HEK293T (cell line): ENCODE measurements at regions not wholly inside any gene's neighbourhood (a gene's known extent, or its start where the extent isn't known, plus 50 kb on each side); places are given as distances from the start of the nearest gene placed in this dataset.

ENCODE experiments used
- CTCF ChIA-PET: fragments of 350-600 bp; formaldehyde crosslinking; extraction: SDS; loops from one replicate; lab custom pipeline; 2021; ENCODE audit warnings: antibody characterized with exemption, inconsistent platforms; lab: Yijun Ruan, JAX
- POLR2A ChIA-PET: fragments of 350-600 bp; formaldehyde crosslinking; extraction: SDS; loops from one replicate; lab custom pipeline; 2020; ENCODE audit warnings: antibody characterized with exemption, inconsistent platforms; lab: Yijun Ruan, JAX
- DNase-seq: peaks from one replicate; pipeline ENCODE4 v3.0.0; 2012; ENCODE audit warnings: mixed read lengths; ENCODE audit errors: extremely low spot score
- ARNT ChIP-seq: fragments of 450-650 bp; IDR thresholded peaks from 2 replicates; pipeline ENCODE4 v1.6.1; 2017; ENCODE audit warnings: mild to moderate bottlenecking
- BHLHE40 ChIP-seq: fragments of 450-650 bp; IDR thresholded peaks from 2 replicates; pipeline ENCODE4 v1.6.1; 2016; ENCODE audit warnings: mild to moderate bottlenecking, moderate library complexity, borderline replicate concordance
- CTBP1 ChIP-seq: fragments of 450-650 bp; IDR thresholded peaks from 2 replicates; pipeline ENCODE4 v1.6.1; 2016; ENCODE audit warnings: borderline replicate concordance
- ELF4 ChIP-seq: fragments of 450-650 bp; IDR thresholded peaks from 2 replicates; pipeline ENCODE4 v1.6.1; 2017; ENCODE audit warnings: antibody characterized with exemption
- FOXA1 ChIP-seq: fragments of 450-650 bp; IDR thresholded peaks from 2 replicates; pipeline ENCODE4 v1.6.1; 2016; ENCODE audit warnings: mild to moderate bottlenecking
- FOXK2 ChIP-seq: fragments of 450-650 bp; IDR thresholded peaks from 2 replicates; pipeline ENCODE4 v1.6.1; 2016; ENCODE audit warnings: mild to moderate bottlenecking
- FOXM1 ChIP-seq: fragments of 450-650 bp; IDR thresholded peaks from 2 replicates; pipeline ENCODE4 v1.6.1; 2017; ENCODE audit warnings: mild to moderate bottlenecking, borderline replicate concordance
- HDGF ChIP-seq: fragments of 450-650 bp; IDR thresholded peaks from 2 replicates; pipeline ENCODE4 v1.6.1; 2017; ENCODE audit warnings: antibody characterized with exemption, borderline replicate concordance
- L3MBTL2 ChIP-seq: fragments of 450-650 bp; conservative IDR thresholded peaks from 2 replicates; pipeline ENCODE4 v1.6.1; 2016; ENCODE audit warnings: mild to moderate bottlenecking
- LEF1 ChIP-seq: fragments of 450-650 bp; IDR thresholded peaks from 2 replicates; pipeline ENCODE4 v1.6.1; 2017; ENCODE audit warnings: mild to moderate bottlenecking, borderline replicate concordance
- NFRKB ChIP-seq: fragments of 450-650 bp; IDR thresholded peaks from 2 replicates; pipeline ENCODE4 v1.6.1; 2016; ENCODE audit warnings: mild to moderate bottlenecking, moderate library complexity
- PKNOX1 ChIP-seq: fragments of 450-650 bp; IDR thresholded peaks from 2 replicates; pipeline ENCODE4 v1.6.1; 2016
- SP1 ChIP-seq: fragments of 450-650 bp; IDR thresholded peaks from 2 replicates; pipeline ENCODE4 v1.6.1; 2017
- SUZ12 ChIP-seq: fragments of 450-650 bp; IDR thresholded peaks from 2 replicates; pipeline ENCODE4 v1.6.1; 2016; ENCODE audit warnings: mild to moderate bottlenecking
- TARDBP ChIP-seq: fragments of 450-650 bp; IDR thresholded peaks from 2 replicates; pipeline ENCODE4 v1.6.1; 2016
- ZNF384 ChIP-seq: fragments of 450-650 bp; IDR thresholded peaks from 2 replicates; pipeline ENCODE4 v1.6.1; 2016

GRCh38 chr3:192068464-192069254, 607.7 kb downstream of the PYDC2 start:
- DNase-seq = no peak
- CTCF ChIA-PET = no interaction called here
- TF ChIP-seq NFRKB (no peak), ELF4 (no peak), CTBP1 (no peak), PKNOX1 (no peak), FOXK2 (no peak), BHLHE40 (no peak), LEF1 (no peak), ZNF384 (no peak), ARNT (no peak), FOXA1 (no peak)
- POLR2A ChIA-PET = no interaction called here

- POLR2A ChIA-PET = no interaction called here
- no peak for DNase-seq
- CTCF ChIA-PET = no interaction called here
- TF ChIP-seq ELF4 (no peak), CTBP1 (no peak), FOXK2 (no peak), L3MBTL2 (no peak), SP1 (no peak), NFRKB (no peak), LEF1 (no peak)
These were observed 617.0 kb downstream of the PYDC2 start for GRCh38 chr3:192077795-192078497.

GRCh38 chr3:192079098-192079497, 618.1 kb downstream of the PYDC2 start:
- POLR2A ChIA-PET = no interaction called here
- DNase-seq = no peak
- TF ChIP-seq FOXM1 (no peak), BHLHE40 (no peak), FOXK2 (no peak), FOXA1 (no peak), HDGF (no peak), TARDBP (no peak), SP1 (no peak), NFRKB (no peak), ARNT (no peak), CTBP1 (no peak), PKNOX1 (no peak), L3MBTL2 (no peak), LEF1 (no peak), ELF4 (no peak), ZNF384 (no peak), SUZ12 (no peak)
- CTCF ChIA-PET = no interaction called here

- no peak for DNase-seq
- ChIA-PET CTCF (no interaction called here), POLR2A (no interaction called here)
- TF ChIP-seq TARDBP (no peak), LEF1 (no peak), FOXA1 (no peak), BHLHE40 (no peak), ELF4 (no peak), FOXM1 (no peak), ZNF384 (no peak), ARNT (no peak), CTBP1 (no peak), NFRKB (no peak), SUZ12 (no peak)
These were observed 619.4 kb downstream of the PYDC2 start for GRCh38 chr3:192080336-192080735.

GRCh38 chr3:192082730-192083660, 622.0 kb downstream of the PYDC2 start:
- ChIA-PET CTCF (no interaction called here), POLR2A (no interaction called here)
- DNase-seq = no peak
- TF ChIP-seq CTBP1 (no peak), L3MBTL2 (no peak), SUZ12 (no peak)
